ENCODE measurements at regions not wholly inside any gene's neighbourhood (a gene's known extent, or its start where the extent isn't known, plus 50 kb on each side); places are given as distances from the start of the nearest gene placed in this dataset.

DNA sequence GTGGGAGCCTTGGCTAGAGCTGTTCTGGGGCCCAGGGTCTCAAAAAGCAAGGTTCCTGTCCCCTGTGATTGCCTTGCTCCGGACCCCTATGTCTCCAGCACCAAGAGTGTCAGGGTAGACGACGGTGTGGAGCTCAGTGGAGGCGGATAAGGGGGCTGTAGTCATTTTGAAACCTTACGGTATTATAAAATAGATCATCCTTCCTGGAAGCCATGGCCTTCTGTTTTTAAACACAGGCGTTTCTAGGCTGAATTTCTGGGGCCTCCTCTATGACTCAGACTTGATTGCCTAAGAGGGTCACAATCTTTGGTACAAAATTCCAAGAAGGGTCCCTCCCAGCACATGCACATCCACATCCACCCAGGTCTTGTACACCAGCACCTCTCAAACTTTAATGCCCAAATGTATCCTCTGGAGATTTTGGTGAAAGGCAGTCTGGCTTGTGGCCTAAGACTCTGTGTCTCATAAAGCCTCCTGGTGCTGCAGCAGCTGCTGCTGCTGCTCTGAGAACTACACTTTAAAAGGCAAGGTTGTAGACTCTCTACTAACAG, 70.5 kb upstream of the XCR1 start:
- no peaks in the 10 kb centered on the region for H3K27me3 ChIP-seq (replicated peaks; ENCODE audit: insufficient read depth, low read depth, low read length, poor library complexity)
- no peaks in the 10 kb centered on the region for H3K9me3 ChIP-seq (ENCODE audit: low read depth, low read length, poor library complexity, severe bottlenecking)
- TF ChIP-seq, protein P1, sequence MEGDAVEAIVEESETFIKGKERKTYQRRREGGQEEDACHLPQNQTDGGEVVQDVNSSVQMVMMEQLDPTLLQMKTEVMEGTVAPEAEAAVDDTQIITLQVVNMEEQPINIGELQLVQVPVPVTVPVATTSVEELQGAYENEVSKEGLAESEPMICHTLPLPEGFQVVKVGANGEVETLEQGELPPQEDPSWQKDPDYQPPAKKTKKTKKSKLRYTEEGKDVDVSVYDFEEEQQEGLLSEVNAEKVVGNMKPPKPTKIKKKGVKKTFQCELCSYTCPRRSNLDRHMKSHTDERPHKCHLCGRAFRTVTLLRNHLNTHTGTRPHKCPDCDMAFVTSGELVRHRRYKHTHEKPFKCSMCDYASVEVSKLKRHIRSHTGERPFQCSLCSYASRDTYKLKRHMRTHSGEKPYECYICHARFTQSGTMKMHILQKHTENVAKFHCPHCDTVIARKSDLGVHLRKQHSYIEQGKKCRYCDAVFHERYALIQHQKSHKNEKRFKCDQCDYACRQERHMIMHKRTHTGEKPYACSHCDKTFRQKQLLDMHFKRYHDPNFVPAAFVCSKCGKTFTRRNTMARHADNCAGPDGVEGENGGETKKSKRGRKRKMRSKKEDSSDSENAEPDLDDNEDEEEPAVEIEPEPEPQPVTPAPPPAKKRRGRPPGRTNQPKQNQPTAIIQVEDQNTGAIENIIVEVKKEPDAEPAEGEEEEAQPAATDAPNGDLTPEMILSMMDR (conservative IDR thresholded peaks at IDR 0.05; ENCODE audit: low read depth, low read length), result no peak
- no peak for TF ChIP-seq EZH2 (IDR thresholded peaks at IDR 0.05; ENCODE audit: borderline replicate concordance, low read depth, low read length, poor library complexity, severe bottlenecking)
- intact Hi-C loops (cut with micrococcal nuclease; ENCODE audit: unreplicated experiment), result no loop called here
- H3K4me1 ChIP-seq (ENCODE audit: insufficient read depth, low read length, poor library complexity, severe bottlenecking), result no peaks in the 10 kb centered on the region
- BruUV-seq (replicated peaks), result no TSS peak
- no peak for DNase-seq (ENCODE audit: low spot score)
- POLR2A ChIA-PET (ENCODE audit: low non-redundant PET), result no interaction called here
- H3K36me3 ChIP-seq (ENCODE audit: insufficient read depth, low read length, poor library complexity, severe bottlenecking), result no peaks in the 10 kb centered on the region
- H3K27ac ChIP-seq (ENCODE audit: low read depth, low read length, poor library complexity, severe bottlenecking), result no peak overlapping the region
- no peak overlapping the region for H3K4me3 ChIP-seq (ENCODE audit: low read depth, low read length, poor library complexity, severe bottlenecking)
- CTCF ChIA-PET, result no interaction called here

- no peaks in the 10 kb centered on the region for H3K4me1 ChIP-seq (ENCODE audit: insufficient read depth, low read length, poor library complexity, severe bottlenecking)
- H3K4me3 ChIP-seq (ENCODE audit: low read depth, low read length, poor library complexity, severe bottlenecking), result no peak overlapping the region
- DNase-seq (ENCODE audit: low spot score), result no peak
- H3K27ac ChIP-seq (ENCODE audit: low read depth, low read length, poor library complexity, severe bottlenecking), result no peak overlapping the region
- POLR2A ChIA-PET (ENCODE audit: low non-redundant PET), result no interaction called here
- TF ChIP-seq, protein P1 (conservative IDR thresholded peaks at IDR 0.05; ENCODE audit: low read depth, low read length), result no peak
- no peak for TF ChIP-seq EZH2 (IDR thresholded peaks at IDR 0.05; ENCODE audit: borderline replicate concordance, low read depth, low read length, poor library complexity, severe bottlenecking)
- CTCF ChIA-PET, result no interaction called here
- H3K9me3 ChIP-seq (ENCODE audit: low read depth, low read length, poor library complexity, severe bottlenecking), result no peaks in the 10 kb centered on the region
- H3K36me3 ChIP-seq (ENCODE audit: insufficient read depth, low read length, poor library complexity, severe bottlenecking), result no peaks in the 10 kb centered on the region
- no TSS peak for BruUV-seq (replicated peaks)
- intact Hi-C loops (cut with micrococcal nuclease; ENCODE audit: unreplicated experiment), result no loop called here
- no peaks in the 10 kb centered on the region for H3K27me3 ChIP-seq (replicated peaks; ENCODE audit: insufficient read depth, low read depth, low read length, poor library complexity)
Observed at GRCh38 chr3:46096781-46097180, 69.5 kb upstream of the XCR1 start.

GRCh38 chr3:46096336-46096735, 69.1 kb upstream of the XCR1 start:
- Histone ChIP-seq H3K9me3 (ENCODE audit: low read depth, low read length, poor library complexity, severe bottlenecking) (no peaks in the 10 kb centered on the region), H3K36me3 (ENCODE audit: insufficient read depth, low read length, poor library complexity, severe bottlenecking) (no peaks in the 10 kb centered on the region), H3K27ac (ENCODE audit: low read depth, low read length, poor library complexity, severe bottlenecking) (no peak overlapping the region), H3K4me1 (ENCODE audit: insufficient read depth, low read length, poor library complexity, severe bottlenecking) (no peaks in the 10 kb centered on the region), H3K4me3 (ENCODE audit: low read depth, low read length, poor library complexity, severe bottlenecking) (no peak overlapping the region), H3K27me3 (replicated peaks; ENCODE audit: insufficient read depth, low read depth, low read length, poor library complexity) (no peaks in the 10 kb centered on the region)
- DNase-seq (ENCODE audit: low spot score), result no peak
- POLR2A ChIA-PET (ENCODE audit: low non-redundant PET), result no interaction called here
- CTCF ChIA-PET, result no interaction called here
- intact Hi-C loops (cut with micrococcal nuclease; ENCODE audit: unreplicated experiment), result no loop called here
- BruUV-seq (replicated peaks), result no TSS peak
- no peak for TF ChIP-seq EZH2 (IDR thresholded peaks at IDR 0.05; ENCODE audit: borderline replicate concordance, low read depth, low read length, poor library complexity, severe bottlenecking)
- TF ChIP-seq, protein P1 (conservative IDR thresholded peaks at IDR 0.05; ENCODE audit: low read depth, low read length), result no peak
